ENCODE measurements at regions not wholly inside any gene's neighbourhood (a gene's known extent, or its start where the extent isn't known, plus 50 kb on each side); places are given as distances from the start of the nearest gene placed in this dataset.

DNA sequence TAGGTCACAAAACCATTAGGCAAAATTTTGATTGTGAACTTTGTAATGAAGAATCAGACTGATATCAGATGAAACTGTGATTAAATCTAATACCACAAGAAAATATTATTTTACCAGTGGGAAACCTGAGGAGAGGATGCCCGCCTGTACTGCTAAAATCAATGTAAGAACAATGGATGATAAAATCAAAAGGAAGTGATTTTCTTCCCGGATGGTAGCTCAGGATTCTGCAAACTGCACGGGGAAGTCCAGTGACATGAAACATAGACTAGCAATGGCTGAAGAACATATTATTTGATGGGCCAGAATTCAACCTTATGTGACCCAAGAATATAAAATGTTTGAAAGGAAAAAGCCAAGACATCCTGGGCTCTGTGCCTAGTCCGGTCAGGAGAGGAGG lies 974.9 kb downstream of the PCDH18 start:
- H2AFZ ChIP-seq (ENCODE audit: insufficient read depth, low read depth, low read length, poor library complexity, severe bottlenecking) = no peak overlapping the region

GRCh38 chr4:136554033-136554432 lies 978.3 kb downstream of the PCDH18 start:
- DNase-seq = no peak
- Histone ChIP-seq H3K27ac (ENCODE audit: low read depth in 1 of 2, low read length in 2 of 2) (no peak overlapping the region), H3K9me3 (replicated peaks in 1 of 2; ENCODE audit: control insufficient read depth in 1 of 2, insufficient read depth in 1 of 2, low read length in 2 of 2) (no peaks in the 10 kb centered on the region), H3K79me2 (ENCODE audit: insufficient read depth, low read length) (no peaks in the 10 kb centered on the region), H3K36me3 (replicated peaks in 1 of 2; ENCODE audit: control insufficient read depth in 1 of 2, insufficient read depth in 2 of 2, low read length in 2 of 2) (no peaks in the 10 kb centered on the region), H3K4me3 (replicated peaks in 1 of 3; ENCODE audit: low read depth in 2 of 3, low read length in 3 of 3) (no peak overlapping the region), H2AFZ (ENCODE audit: insufficient read depth, low read depth, low read length, poor library complexity, severe bottlenecking) (no peak overlapping the region), H4K20me1 (ENCODE audit: insufficient read depth, low read length) (no peaks in the 10 kb centered on the region), H3K4me2 (replicated peaks; ENCODE audit: extremely low read depth, low read length, poor library complexity, severe bottlenecking) (no peak overlapping the region), H3K27me3 (ENCODE audit: control insufficient read depth in 2 of 2, insufficient read depth in 2 of 2, low read length in 2 of 2) (no peaks in the 10 kb centered on the region), H3K4me1 (ENCODE audit: control insufficient read depth in 1 of 2, insufficient read depth in 2 of 2, low read length in 2 of 2) (no peaks in the 10 kb centered on the region), H3K9ac (ENCODE audit: insufficient read depth, low read length, poor library complexity, severe bottlenecking) (no peak overlapping the region)
- no peak overlapping the region for H3K27ac Mint-ChIP-seq
- intact Hi-C loops (cut with micrococcal nuclease) = no loop called here
- no peaks in the 10 kb centered on the region for H3K27me3 Mint-ChIP-seq (ENCODE audit: low read depth in 3 of 3)
- no peak for TF ChIP-seq CTCF (IDR thresholded peaks at IDR 0.05)
- H3K4me3 Mint-ChIP-seq = no peak overlapping the region
- no peaks in the 10 kb centered on the region for H3K4me1 Mint-ChIP-seq
- H3K9me3 Mint-ChIP-seq = peaks cover 0 to 3% (median 0%) of the 10 kb centered on the region in 7 donors
- no peaks in the 10 kb centered on the region for H3K36me3 Mint-ChIP-seq

More for the DNA sequence above, 974.9 kb downstream of the PCDH18 start:
- no peak for DNase-seq
- no peak for TF ChIP-seq CTCF (IDR thresholded peaks at IDR 0.05)
- no peaks in the 10 kb centered on the region for H3K36me3 Mint-ChIP-seq
- H3K4me1 ChIP-seq (ENCODE audit: control insufficient read depth in 1 of 2, insufficient read depth in 2 of 2, low read length in 2 of 2) = no peaks in the 10 kb centered on the region
- H3K27me3 Mint-ChIP-seq (ENCODE audit: low read depth in 3 of 3) = no peaks in the 10 kb centered on the region
- no peaks in the 10 kb centered on the region for H4K20me1 ChIP-seq (ENCODE audit: insufficient read depth, low read length)
- intact Hi-C loops (cut with micrococcal nuclease) = no loop called here
- H3K36me3 ChIP-seq (replicated peaks in 1 of 2; ENCODE audit: control insufficient read depth in 1 of 2, insufficient read depth in 2 of 2, low read length in 2 of 2) = no peaks in the 10 kb centered on the region
- no peak overlapping the region for H3K27ac ChIP-seq (ENCODE audit: low read depth in 1 of 2, low read length in 2 of 2)
- peaks cover 0 to 2% (median 0%) of the 10 kb centered on the region in 7 donors for H3K9me3 Mint-ChIP-seq
- H3K4me3 ChIP-seq (replicated peaks in 1 of 3; ENCODE audit: low read depth in 2 of 3, low read length in 3 of 3) = no peak overlapping the region
- H3K4me2 ChIP-seq (replicated peaks; ENCODE audit: extremely low read depth, low read length, poor library complexity, severe bottlenecking) = no peak overlapping the region
- H3K9ac ChIP-seq (ENCODE audit: insufficient read depth, low read length, poor library complexity, severe bottlenecking) = no peak overlapping the region
- WGBS (ENCODE audit: insufficient coverage) = 51% methylated on average over 2 of the region's 4 CpGs
- H3K4me1 Mint-ChIP-seq = no peaks in the 10 kb centered on the region
- H3K79me2 ChIP-seq (ENCODE audit: insufficient read depth, low read length) = no peaks in the 10 kb centered on the region
- H3K27ac Mint-ChIP-seq = no peak overlapping the region
- no peaks in the 10 kb centered on the region for H3K27me3 ChIP-seq (ENCODE audit: control insufficient read depth in 2 of 2, insufficient read depth in 2 of 2, low read length in 2 of 2)
- H3K9me3 ChIP-seq (replicated peaks in 1 of 2; ENCODE audit: control insufficient read depth in 1 of 2, insufficient read depth in 1 of 2, low read length in 2 of 2) = no peaks in the 10 kb centered on the region
- no peak overlapping the region for H3K4me3 Mint-ChIP-seq
